Activated B cell treated with CpG ODN at 0.5 μM for 24 hours (primary cell): ENCODE measurements at regions not wholly inside any gene's neighbourhood (a gene's known extent, or its start where the extent isn't known, plus 50 kb on each side); places are given as distances from the start of the nearest gene placed in this dataset.
A peak's percentile ranks its signal among the peaks of the same experiment; 100 is the strongest.

Experiments
- ATAC-seq: fragments of 200-7000 bp; cut with Tn5 transposase; one replicate; pipeline ENCODE4 v1.10.0; 2021; ENCODE audit warnings: low read depth, mild to moderate bottlenecking, moderate library complexity
- CTCF ChIA-PET: fragments of 350-600 bp; sonication (Branson Sonifier 250); formaldehyde crosslinking; loops from one replicate; lab custom pipeline; 2021; ENCODE audit warnings: antibody characterized with exemption; lab: Charles Lee
- POLR2A ChIA-PET: fragments of 350-600 bp; sonication (Branson Sonifier 250); formaldehyde crosslinking; loops from one replicate; lab custom pipeline; 2021; ENCODE audit warnings: antibody characterized with exemption; lab: Charles Lee
- DNase-seq: peaks from one replicate; pipeline ENCODE4 v3.0.0; 2022
- H3K27ac Mint-ChIP-seq: one replicate; pipeline ENCODE4 v1.8.0; 2020; ENCODE audit warnings: mixed read lengths
- H3K27me3 Mint-ChIP-seq: one replicate; pipeline ENCODE4 v1.8.0; 2021; ENCODE audit warnings: mixed read lengths
- H3K36me3 Mint-ChIP-seq: one replicate; pipeline ENCODE4 v1.8.0; 2021; ENCODE audit warnings: low read depth, mixed read lengths
- H3K4me1 Mint-ChIP-seq: one replicate; pipeline ENCODE4 v1.8.0; 2021; ENCODE audit warnings: mixed read lengths
- H3K4me3 Mint-ChIP-seq: one replicate; pipeline ENCODE4 v1.8.0; 2020; ENCODE audit warnings: mild to moderate bottlenecking, mixed read lengths
- H3K9me3 Mint-ChIP-seq: one replicate; pipeline ENCODE4 v1.8.0; 2020; ENCODE audit warnings: mixed read lengths
- CTCF ChIP-seq: fragments of 200-600 bp; IDR thresholded peaks from one replicate; pipeline ENCODE4 v1.8.0; 2022; ENCODE audit warnings: antibody characterized with exemption, mild to moderate bottlenecking
- intact Hi-C: fragments of 100-400 bp; cut with micrococcal nuclease; formaldehyde crosslinking; loops from one replicate; pipeline ENCODE4 v1.15.1; 2024

- ChIA-PET CTCF (no interaction called here), POLR2A (no interaction called here)
- Mint-ChIP-seq H3K27ac (no peak overlapping the region), H3K4me1 (no peaks in the 10 kb centered on the region), H3K9me3 (peaks cover 5% of the 10 kb centered on the region), H3K36me3 (no peaks in the 10 kb centered on the region), H3K27me3 (no peaks in the 10 kb centered on the region), H3K4me3 (no peak overlapping the region)
- no peak for TF ChIP-seq CTCF
- ATAC-seq (no peak), DNase-seq (no peak)
- intact Hi-C loops, result no loop called here
These were observed 170.7 kb upstream of the XIST start for GRCh38 chrX:74023203-74023602.

- no peak for TF ChIP-seq CTCF
- H3K4me3 Mint-ChIP-seq, result no peak overlapping the region
- H3K9me3 Mint-ChIP-seq, result no peaks in the 10 kb centered on the region
- POLR2A ChIA-PET, result no interaction called here
- ATAC-seq (no peak), DNase-seq (no peak)
- no peaks in the 10 kb centered on the region for H3K36me3 Mint-ChIP-seq
- no peak overlapping the region for H3K27ac Mint-ChIP-seq
- CTCF ChIA-PET, result no interaction called here
- H3K4me1 Mint-ChIP-seq, result no peaks in the 10 kb centered on the region
- no peaks in the 10 kb centered on the region for H3K27me3 Mint-ChIP-seq
- intact Hi-C loops, result no loop called here
These were observed 165.7 kb upstream of the XIST start for GRCh38 chrX:74018253-74018652.

DNA sequence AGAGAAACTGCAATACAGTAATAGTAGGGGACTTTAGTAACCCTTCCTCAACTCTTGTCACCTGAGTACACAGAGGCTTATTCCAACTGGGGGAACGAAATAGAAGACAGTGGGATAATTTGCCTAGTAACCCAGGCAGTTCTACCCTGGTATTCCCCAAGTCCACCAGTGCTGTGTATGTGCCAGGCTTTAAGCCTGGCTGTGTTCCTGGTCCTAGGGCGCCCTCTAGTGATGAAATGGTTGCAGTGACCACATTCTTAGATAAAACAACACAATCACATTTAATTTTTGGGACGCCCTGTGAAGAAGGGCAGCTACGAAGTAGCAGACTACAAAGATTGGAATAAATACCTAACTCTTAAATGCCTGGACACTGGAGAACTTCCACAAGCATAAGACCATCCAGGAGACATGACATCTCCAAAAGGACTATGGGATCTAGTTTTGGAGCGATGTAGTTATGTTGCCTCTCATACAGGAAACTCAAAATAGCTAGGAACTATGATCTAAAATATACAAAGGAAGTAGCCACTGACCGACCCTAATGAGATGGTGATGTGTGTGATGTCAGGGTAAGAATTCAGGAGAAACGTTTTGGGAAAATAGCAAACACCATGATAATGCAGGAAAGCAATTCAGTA lies 163.0 kb upstream of the XIST start:
- DNase-seq (no peak), ATAC-seq (peak; percentile 64)
- ChIA-PET CTCF (interaction anchor here (1.3 to 2.5 kb wide), 5 partner anchors 159 to 329 kb away, joined by 3 to 23 read pairs (median 3); partner anchors contain the start of gene XIST), POLR2A (interaction anchor here (0.6 kb wide), 1 partner anchor 253 kb away, joined by 6 read pairs; no protein-coding TSS in a partner anchor)
- Mint-ChIP-seq H3K4me1 (no peaks in the 10 kb centered on the region), H3K27me3 (no peaks in the 10 kb centered on the region), H3K36me3 (no peaks in the 10 kb centered on the region), H3K27ac (no peak overlapping the region), H3K9me3 (no peaks in the 10 kb centered on the region), H3K4me3 (no peak overlapping the region)
- intact Hi-C loops, result loop anchor here (1.0 kb wide), 2 partner anchors 160 to 329 kb away; no protein-coding TSS in a partner anchor
- TF ChIP-seq CTCF, result no peak

- no peak for TF ChIP-seq CTCF
- ATAC-seq (no peak), DNase-seq (no peak)
- H3K36me3 Mint-ChIP-seq, result peaks cover 16% of the 10 kb centered on the region
- H3K9me3 Mint-ChIP-seq, result peaks cover 2% of the 10 kb centered on the region
- intact Hi-C loops, result no loop called here
- POLR2A ChIA-PET, result no interaction called here
- no peaks in the 10 kb centered on the region for H3K4me1 Mint-ChIP-seq
- CTCF ChIA-PET, result no interaction called here
- H3K4me3 Mint-ChIP-seq, result no peak overlapping the region
- H3K27me3 Mint-ChIP-seq, result no peaks in the 10 kb centered on the region
- no peak overlapping the region for H3K27ac Mint-ChIP-seq
These were observed 156.5 kb upstream of the XIST start for GRCh38 chrX:74009041-74009440.

DNA sequence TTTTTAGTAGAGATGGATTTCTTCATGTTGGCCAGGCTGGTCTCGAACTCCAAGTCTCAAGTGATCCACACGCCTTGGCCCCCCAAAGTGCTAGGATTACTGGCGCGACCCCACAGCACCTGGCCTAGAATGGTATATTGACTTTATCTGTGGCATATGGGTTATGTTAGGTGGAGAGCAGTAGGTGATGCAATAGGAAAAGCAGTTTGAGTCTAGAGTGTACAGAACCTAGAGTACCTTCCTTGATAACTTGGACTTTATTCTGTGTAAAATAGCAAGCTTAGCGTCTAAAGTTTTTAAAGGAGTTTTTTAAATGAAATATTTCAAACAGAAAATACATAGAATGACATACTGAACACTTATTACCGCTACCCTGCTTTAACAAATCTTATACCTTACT lies 139.5 kb upstream of the XIST start:
- H3K9me3 Mint-ChIP-seq, result no peaks in the 10 kb centered on the region
- H3K4me1 Mint-ChIP-seq, result no peaks in the 10 kb centered on the region
- peaks cover 26% of the 10 kb centered on the region for H3K36me3 Mint-ChIP-seq
- no peak for ATAC-seq
- H3K4me3 Mint-ChIP-seq, result no peak overlapping the region
- ChIA-PET CTCF (no interaction called here), POLR2A (no interaction called here)
- TF ChIP-seq CTCF, result no peak
- no peak for DNase-seq
- H3K27ac Mint-ChIP-seq, result no peak overlapping the region
- H3K27me3 Mint-ChIP-seq, result no peaks in the 10 kb centered on the region
- intact Hi-C loops, result no loop called here
